ENCODE measurements at regions not wholly inside any gene's neighbourhood (a gene's known extent, or its start where the extent isn't known, plus 50 kb on each side); places are given as distances from the start of the nearest gene placed in this dataset.
"Not testable (repeated sequence)": the region's sequence is repeated elsewhere in the genome, so short reads cannot be mapped to it uniquely, and the experiment has no call there.

DNA sequence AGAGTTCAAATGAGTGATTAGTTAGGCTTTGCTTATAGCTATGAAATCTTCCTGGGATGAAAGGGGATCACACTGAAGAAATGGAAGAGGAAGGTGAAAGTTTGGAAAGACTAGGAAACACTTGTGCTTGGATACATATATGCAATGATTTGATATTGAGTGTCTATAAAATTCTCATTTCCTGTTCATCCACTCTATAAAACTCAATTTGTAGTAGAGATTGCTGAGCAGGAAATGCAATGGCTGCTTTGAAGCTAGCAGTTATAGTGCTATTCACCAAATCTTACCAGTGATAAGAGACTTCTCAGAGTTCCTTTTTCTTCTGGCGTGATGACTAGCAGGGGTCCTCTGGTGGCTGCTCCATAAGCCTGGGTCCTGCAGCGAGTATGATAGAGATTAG is 128.1 kb upstream of the HPF1 start:
- no peak for DNase-seq

DNA sequence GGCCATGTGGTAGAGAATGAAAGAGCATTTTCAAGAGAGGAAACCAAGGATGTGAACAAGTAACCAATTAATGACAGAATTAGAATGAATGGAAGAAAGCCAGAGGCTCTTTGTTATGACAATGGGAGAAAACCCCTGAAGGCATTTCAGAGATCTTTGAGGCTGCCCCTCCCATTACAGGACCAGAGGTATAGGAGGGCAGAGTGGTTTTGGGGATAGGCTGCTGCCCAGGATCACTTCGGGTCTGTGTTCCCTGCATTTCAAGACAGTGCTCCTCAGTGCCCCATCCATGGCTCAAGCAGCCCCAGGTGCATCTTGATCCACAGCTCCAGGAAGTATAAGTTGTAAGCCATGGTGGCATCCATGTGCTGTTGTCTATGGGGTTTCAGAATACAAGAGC is 124.0 kb upstream of the HPF1 start:
- no peak for DNase-seq

DNA sequence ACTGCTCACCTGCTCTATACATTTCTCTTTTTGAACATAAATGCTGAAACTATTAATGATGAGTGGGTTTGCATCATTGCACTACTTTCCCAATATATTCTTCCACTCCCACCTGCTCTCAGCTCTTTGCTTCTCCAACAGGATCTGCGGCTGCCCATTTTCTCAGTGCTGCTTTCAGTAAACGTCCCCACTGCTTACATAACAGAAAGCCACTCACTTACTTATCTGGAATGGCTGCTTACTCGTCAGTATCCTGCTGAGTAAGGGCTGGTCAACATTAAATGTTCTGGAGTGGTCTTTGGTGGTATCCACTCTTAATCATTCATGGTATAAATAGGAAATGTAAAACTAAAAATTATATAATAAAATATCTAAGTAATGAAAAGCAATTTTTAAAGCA is 112.8 kb upstream of the HPF1 start:
- no peak for DNase-seq

DNA sequence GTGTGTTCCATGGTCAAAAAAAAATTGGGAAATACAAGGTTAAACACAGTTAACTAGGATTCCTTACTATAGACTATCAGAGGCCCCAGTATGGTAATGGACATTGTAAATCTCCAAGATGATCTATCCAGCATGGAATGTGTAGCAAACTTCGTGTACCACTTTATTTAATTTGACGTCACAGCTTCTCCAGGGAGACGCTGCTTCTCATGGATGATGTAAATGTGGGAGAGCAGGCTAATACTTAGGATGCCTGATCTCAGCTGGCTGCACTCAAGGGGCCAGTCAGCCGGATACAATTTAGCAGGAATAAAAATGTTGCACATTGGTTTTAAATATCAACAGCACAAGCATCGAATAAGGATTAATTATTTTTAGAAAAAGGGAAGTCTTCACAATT is 111.7 kb upstream of the HPF1 start:
- DNase-seq: no peak

DNA sequence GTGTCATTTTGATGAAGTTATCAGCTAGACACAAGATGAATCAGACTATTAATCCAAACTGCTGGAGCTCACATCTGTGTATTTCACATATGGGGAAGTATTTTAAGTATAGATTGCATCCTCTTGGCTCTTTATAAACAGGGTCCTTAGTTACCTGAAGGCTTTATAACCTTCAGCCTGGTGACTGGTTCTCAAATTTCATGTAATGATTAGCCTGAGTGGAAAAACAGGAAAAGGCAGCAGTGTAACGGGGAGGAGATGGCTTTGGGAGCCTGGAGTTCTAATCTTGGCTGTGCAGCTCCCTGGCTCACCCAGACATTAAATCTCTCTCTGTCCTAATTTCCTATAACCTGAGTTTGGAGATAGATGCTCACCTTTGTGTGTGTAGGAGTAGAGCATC is 103.8 kb upstream of the HPF1 start:
- DNase-seq: no peak

DNA sequence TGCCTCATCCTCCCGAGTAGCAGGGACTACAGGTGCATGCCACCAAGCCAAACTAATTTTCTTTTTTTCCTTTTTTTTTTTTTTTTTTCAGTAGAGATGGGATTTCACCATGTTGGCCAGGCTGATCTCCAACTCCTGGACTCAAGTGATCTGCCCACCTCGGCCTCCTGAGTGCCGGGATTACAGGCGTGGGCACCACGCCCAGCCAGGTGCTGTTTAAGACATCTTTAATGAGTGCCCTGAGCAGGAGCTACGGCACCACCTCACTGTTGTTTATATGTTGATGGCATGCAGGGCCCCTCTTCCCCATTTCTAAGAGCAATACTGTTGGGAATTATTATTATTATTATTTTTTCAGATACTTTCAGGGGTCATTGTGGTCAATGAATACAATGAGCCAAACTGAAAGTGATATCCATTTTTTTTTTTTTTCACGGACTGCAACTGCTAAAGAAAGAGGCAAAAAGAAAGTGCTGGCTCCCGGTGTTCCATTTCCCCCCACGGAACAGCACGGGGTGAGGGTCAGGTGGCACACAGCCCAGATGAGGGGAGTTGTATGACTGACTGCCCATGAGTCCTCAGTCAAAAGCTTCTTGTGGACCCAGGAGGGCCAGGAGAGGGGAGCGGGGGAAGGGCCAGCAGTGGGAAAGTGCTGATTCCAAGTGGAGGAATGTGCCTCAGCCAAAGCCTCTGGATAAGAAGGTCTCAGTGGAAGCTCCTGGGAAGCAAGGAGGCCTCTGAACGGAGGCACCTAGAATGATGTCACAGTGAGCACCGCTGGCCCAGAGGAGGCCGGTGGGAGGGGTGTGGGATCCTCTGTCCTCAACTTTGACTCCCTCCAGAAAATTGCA is 101.8 kb upstream of the HPF1 start:
- no peak for DNase-seq

DNA sequence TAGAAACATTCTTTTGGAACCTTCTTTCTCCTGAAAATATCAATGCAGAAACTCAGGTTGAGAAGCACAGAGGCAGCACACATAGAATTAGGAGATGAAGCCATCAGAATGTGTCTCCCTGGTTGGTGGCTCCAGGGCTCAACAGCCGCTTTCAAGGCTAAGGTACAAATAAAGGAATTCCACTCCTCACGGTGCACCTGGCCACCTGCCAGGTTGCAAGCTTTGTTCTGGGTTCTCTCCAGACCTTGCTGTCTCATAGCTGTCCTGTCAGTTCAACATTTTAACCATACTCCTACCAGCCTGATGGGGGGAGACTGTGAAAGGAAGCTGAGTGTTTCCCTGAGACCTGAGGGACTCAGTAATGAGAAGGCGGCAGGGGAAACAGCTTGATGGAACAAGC is 96.3 kb upstream of the HPF1 start:
- no peak for DNase-seq

DNA sequence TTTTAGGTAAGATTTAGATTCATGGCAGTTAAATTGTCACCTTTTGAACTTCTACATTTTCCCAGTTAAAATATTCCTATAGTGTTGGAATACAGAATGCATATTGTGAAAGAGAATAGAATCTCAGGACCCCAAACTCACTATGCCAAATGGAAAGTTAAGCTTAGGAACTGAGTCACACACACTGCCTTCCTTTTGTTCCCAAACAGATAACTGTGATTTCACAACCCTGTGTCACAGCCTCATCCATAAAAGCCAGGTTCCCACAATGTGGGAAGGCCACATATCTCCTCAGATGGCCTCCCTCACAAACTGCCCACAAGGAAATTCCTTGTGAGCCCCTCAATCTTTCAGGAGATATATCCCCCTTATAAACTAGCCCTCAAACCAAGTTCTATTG is 94.7 kb upstream of the HPF1 start:
- no peak for DNase-seq

DNA sequence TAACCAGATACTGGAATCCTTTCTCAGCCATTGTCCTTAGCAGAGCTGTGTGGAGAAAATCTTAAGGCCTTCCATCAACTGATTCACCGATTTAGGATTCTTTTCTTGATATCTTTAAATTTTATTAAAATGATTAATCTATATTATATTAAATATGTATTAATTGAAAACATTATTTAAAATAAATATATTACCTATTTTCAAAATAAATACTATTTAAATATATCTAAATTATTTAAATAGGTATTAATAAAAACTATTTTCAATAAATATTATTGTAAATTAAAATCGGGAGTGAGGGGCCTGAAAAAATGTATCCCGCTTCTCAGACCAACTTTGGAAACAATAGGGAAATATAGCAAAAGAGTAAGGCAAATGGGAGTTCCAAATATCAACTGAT is 94.0 kb upstream of the HPF1 start:
- no peak for DNase-seq

DNA sequence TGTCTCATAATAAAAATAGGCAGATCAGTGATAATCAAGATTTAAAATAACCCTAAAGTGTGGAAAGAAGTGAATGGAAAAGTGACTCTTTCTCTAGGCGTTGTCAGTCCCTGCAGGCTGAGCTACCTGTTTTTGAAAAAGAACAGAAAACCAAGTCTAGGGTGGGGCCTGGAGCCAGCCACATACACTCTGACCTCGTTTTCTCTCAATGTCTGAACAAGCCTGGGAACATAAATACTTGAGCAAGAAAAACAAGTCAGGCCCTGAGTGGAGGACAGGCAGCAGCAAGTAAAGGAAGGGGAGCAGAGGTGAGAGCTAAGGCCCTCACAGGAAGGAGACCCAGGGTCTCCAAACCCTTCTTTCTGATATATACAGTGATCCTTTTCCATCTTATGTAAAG is 91.7 kb upstream of the HPF1 start:
- no peak for DNase-seq

DNA sequence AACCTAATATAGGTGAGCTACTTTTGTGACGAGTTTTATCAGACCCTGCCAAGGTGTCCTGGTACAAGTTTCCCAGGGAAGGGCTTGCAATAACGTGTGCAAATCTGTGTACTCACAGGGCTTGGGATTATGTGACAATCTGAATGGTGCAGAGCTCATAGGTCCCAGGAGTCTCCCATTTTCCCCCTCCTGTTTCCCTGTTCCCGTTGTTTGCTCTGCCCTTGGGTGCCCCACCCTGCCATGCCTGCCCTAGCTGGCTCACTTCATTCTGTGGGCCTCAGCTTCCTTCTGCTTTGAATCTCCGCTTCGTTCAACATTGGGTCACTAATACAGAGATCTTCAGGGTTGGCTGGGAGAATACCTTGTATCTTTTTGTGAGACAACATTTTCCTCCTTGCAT is 90.3 kb upstream of the HPF1 start:
- no peak for DNase-seq

DNA sequence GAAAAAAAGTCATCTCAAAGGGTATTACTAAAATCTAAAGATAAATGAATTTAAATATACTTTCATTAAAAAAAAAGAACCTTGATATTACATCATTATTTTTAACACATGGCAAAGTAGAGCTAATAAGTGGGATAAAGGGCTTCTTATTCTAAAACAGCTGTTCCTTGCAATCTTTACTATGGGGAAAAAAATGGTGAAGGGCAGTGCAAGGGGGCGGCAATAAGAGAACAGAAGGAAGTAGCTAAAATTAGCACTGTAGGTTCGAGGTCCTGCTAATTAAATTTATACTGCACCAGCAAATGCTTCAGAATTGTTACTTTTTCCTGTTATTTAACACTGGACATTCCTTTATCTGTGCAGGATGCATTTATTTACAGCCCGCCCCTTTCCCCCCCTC is 89.4 kb upstream of the HPF1 start:
- DNase-seq: no peak

DNA sequence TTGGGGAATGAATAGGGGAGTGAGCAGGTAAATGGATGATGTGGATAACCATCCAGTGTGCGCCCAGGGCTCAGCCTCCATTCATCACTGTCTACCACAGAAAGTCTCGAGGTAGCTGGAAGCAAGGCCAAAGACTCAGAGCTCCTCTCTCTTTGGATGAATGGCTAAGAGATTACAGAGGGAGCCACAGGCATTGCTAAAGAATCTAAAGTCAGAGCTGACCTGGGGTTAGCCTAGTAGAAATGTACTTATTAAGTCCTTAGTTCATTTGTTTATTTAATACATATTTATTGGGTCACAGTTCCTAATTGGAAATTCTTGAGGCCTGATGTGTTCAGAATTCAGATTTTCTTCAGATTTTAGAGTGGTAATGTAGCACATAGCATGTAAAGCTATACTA is 88.7 kb upstream of the HPF1 start:
- no peak for DNase-seq

DNA sequence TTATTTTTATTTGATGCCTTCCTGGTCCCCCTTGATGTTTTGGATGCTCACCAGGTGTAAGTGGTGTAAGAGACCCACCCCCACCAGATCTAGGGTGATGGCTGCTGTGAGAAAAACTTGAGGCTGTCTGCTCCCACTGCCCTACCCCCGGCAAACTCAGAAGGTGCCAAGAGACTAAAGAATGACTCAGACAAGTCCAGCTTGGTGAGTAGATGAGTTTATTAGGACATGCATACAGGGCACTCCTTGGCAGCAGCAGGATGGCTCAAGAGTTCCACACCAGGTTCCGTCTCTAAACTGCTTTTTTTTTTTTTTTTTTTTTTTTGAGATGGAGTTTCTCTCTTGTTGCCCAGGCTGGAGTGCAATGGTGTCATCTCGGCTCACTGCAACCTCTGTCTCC is 84.0 kb upstream of the HPF1 start:
- DNase-seq: no peak

DNA sequence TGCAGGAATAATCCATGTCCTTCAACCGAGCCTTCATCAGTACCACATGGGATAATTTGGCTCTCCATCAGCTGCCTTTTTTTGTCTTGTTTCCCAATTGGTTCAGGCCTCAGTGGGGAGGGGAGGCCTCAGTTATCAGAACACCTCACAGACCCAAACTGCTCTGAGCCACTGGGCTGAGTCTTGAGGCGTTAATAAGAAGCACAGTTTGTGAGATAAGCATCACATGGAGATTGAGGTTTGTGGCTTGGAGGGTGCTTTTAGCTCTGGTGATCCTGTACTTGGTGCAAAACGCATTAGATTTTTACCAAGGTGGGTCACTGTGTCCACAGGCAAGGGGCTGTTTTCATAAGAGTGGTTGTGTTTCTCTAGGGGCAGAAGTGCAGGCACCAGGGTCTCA is 82.8 kb upstream of the HPF1 start:
- DNase-seq: no peak

DNA sequence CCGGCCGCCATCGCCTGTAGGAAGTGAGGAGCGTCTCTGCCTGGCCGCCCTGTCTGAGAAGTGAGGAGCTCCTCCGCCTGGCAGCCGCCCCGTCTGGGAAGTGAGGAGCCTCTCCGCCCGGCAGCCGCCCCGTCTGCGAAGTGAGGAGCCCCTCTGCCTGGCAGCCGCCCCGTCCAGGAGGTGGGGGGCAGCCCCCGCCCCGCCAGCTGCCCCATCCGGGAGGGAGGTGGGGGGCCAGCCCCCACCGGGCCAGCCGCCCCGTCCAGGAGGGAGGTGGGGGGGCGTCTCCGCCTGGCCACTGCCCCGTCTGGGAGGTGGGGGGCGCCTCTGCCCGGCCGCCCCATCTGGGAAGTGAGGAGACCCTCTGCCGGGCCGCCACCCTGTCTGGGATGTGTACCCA is 70.6 kb upstream of the HPF1 start:
- not testable (repeated sequence) for DNase-seq

DNA sequence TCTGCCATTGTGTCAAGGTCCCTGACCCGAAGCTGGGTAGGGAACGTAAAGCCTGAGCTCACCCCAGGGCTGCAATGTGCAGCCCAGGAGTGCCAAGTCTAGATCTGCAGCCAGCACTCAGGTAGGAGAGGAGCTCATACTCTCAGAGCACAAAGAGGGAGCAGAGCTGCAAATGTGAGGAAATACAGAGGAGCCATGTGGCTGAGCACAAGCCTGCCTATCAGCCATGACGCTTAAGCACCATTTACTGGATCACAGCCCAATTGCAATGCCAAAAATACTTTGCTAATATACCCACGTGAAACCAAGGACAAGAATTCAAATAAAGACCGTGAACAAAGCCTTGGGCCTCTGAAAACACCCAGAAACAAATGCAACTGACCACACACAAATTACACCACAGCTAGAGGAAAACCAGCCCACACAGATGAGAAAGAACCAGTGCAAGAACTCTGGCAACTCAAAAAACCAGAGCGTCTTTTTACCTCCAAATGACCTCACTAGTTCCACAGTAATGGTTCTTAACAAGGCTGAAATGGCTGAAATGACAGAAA is 69.0 kb upstream of the HPF1 start:
- DNase-seq: no peak

DNA sequence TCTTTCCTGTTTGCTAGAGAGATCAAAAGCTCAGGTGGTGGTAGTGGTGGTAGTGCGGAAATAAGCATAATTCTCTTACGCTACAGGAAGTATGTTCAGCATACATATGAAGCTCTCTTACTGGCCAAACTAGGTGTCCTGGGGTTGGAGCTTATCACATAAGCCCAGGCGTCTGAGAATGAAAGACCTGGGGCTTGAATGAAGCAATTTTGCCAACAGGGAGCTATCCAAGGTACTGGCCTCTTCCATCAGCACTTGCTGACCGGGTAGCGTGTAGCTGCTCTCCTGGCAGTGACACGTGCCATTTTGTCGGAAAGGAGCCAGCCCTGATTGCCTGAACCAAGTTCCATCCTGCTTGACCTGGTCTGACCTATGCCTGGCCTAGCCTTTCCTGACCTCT is 65.9 kb upstream of the HPF1 start:
- peak; percentile 3 for DNase-seq

DNA sequence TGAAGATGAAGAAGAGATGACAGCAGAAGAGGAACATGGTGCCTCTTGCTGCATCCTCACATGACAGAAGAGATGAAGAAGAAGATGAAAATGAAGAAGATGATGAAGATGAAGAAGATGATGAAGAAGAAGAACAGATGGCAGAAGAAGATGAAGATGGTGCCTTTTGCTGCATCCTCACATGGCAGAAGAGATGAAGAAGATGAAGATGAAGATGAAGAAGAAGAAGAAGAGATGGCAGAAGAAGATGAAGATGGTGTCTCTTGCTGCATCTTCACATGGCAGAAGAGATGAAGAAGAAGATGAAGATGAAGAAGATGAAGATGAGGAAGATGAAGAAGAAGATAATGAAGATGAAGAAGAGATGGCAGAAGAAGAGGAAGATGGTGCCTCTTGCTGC is 63.7 kb upstream of the HPF1 start:
- no peak for DNase-seq

DNA sequence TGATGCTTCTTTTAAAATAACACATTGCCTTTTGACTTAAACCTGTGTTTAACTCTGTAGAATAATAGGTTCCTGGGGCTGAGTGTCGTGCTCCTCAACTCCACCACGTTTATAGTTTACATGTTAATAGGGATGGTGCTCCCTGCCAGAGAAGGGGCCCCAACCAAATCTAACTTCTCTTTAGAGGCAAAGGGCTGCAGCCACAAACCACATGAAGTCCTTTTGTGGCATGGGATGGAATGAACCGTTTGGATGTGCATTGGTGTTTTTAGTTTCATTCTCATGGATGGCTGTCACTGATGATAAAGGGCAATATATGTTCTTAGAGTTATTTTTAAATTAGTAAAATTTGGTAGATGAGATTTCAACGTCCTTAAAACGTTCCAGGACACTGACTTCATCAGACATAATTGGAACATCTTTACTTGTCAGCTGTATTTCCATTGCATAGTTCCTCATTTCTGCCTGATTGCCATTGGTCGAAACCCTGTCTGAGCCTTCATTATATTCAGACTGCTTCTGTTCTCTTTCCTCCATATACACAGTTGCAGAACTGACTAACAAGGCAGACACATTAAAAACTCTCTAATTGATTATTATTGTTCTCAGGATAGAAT is 60.4 kb upstream of the HPF1 start:
- no peak for DNase-seq

DNA sequence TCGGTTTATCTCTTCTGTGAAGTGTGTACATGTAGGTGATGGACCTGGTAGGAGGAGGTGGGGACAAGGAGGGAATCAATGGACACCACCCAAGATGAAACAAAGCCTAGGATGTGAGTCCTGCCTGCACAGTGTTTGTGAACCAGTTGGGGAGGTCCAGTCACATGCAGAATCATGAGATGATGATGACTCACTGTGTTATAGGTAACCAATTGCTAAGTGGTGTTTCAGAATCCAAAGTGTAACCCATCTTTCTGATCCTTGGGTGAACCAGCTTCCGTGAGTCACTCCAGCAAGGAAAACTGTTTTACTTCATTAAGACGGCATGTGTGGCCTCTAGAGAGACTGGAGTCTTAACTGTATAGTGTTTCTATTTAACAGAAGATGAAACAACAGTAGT is 57.9 kb upstream of the HPF1 start:
- DNase-seq: no peak

DNA sequence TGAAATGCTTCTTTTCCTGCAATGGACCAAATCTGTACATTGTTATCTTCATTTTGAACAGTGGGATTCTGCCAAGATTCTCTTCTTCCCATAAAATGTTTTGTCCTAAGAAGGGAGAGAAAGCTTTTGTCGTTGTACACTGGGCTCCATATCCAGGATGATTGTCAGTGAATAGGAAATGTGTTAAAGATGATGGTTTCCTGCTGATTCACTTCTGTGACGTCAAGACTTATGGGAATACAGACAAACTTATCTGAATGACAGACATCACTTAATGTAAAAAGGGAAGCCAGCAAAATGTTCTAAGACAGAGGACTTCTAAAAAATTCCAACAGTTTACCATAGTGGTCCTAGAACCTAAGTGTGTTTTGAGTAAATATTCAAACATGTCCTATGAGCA is 53.7 kb upstream of the HPF1 start:
- DNase-seq: no peak

DNA sequence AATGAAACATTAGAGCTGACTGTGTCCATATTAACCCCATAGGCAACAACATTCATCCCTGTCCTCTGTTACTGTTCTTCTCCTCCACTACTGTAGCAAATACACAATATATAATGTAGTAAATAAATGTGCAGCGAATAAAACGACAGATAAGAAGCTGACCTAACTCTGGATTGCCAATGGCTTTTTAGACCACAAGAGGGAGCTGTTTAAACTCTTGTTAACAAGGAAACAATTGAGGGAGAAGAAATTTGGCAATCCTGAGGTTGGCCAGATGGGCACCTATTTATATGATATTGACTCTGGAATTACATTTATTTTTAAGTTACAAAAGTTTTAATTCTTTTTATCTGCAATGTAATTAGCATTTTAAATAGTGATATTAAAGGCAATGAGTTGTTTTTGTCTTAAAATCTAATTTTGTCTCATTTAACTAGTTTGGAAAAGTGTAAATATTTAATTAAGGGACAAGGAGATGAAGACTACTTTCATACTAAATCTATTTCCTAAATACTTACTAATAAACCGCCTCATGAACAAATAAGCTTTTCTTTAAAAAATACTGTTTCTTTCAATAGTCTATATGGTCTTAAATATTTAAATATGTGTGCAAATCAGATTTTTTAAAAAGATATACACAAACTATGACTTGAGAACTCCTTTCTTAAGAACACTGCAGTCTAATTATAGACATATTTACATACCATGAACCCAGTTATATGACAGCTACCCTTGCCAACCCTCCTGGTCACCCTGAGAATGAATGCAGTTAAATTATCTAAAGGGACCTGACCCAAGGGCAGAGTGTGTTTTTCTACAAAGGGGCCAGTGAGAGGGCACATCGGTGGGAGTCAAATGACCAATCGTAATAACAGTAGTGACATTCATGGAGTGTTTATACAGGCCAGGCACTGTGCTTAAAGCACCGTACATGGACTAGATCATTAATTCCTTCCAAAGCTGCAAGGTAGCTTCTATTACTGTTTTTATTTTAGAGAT is 52.9 kb upstream of the HPF1 start:
- no peak for DNase-seq
